Stimulated activated naive B cell treated with anti-CD40 and anti-IgM and Interleukin-4, amounts not matched to agents 10 μg/mL and 1 μg/mL and 100 μg/mL, for 72 hours (primary cell): ENCODE measurements at regions not wholly inside any gene's neighbourhood (a gene's known extent, or its start where the extent isn't known, plus 50 kb on each side); places are given as distances from the start of the nearest gene placed in this dataset.
A peak's percentile ranks its signal among the peaks of the same experiment; 100 is the strongest.
"Not testable (repeated sequence)": the region's sequence is repeated elsewhere in the genome, so short reads cannot be mapped to it uniquely, and the experiment has no call there.

ENCODE experiments used
- ATAC-seq, 2 donors: fragments of 150-1000 bp; cut with Tn5 transposase; replicated peaks; 2 replicates each; pipeline ENCODE4 v1.10.0; 2021; ENCODE audit warnings: moderate library complexity in 1 of 2
- DNase-seq: peaks from one replicate; pipeline ENCODE4 v3.0.0; 2021
- H3K27ac Mint-ChIP-seq: one replicate; pipeline ENCODE4 v1.8.0; 2022; ENCODE audit warnings: mild to moderate bottlenecking, mixed read lengths
- H3K27me3 Mint-ChIP-seq, 2 donors: one replicate each; pipeline ENCODE4 v1.8.0; 2022; ENCODE audit warnings: mixed read lengths in 2 of 2
- H3K36me3 Mint-ChIP-seq, 2 donors: one replicate each; pipeline ENCODE4 v1.8.0; 2022; ENCODE audit warnings: mixed read lengths in 2 of 2, mild to moderate bottlenecking in 1 of 2
- H3K4me1 Mint-ChIP-seq, 2 donors: one replicate each; pipeline ENCODE4 v1.8.0; 2022; ENCODE audit warnings: mixed read lengths in 2 of 2, mild to moderate bottlenecking in 1 of 2
- H3K4me3 Mint-ChIP-seq, 2 donors: one replicate each; pipeline ENCODE4 v1.8.0; 2022; ENCODE audit warnings: mild to moderate bottlenecking in 2 of 2, mixed read lengths in 2 of 2, moderate library complexity in 1 of 2
- H3K9me3 Mint-ChIP-seq, 2 donors: one replicate each; pipeline ENCODE4 v1.8.0; 2022; ENCODE audit warnings: mixed read lengths in 2 of 2, mild to moderate bottlenecking in 1 of 2

DNA sequence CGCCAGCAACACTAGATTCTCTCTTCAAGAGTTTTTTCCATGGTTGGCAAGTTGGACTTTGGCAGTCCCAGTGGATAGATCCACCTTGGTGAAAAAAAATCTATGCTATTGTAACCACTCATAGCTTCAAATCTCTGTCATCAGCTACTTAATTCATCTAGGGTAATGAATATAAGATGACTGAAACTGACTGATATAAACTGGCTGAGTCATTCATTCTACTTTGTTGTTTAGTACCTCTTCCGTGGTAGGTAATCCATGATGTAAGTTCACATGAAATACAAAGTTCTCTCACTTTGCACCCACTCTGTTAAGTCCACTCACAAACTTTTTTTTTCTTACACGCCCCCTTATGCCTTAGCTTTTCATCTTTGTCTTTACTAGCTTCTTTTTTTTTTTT is 1381.5 kb downstream of the SLITRK5 start:
- ATAC-seq = no peak
- no peaks in the 10 kb centered on the region for H3K9me3 Mint-ChIP-seq

DNA sequence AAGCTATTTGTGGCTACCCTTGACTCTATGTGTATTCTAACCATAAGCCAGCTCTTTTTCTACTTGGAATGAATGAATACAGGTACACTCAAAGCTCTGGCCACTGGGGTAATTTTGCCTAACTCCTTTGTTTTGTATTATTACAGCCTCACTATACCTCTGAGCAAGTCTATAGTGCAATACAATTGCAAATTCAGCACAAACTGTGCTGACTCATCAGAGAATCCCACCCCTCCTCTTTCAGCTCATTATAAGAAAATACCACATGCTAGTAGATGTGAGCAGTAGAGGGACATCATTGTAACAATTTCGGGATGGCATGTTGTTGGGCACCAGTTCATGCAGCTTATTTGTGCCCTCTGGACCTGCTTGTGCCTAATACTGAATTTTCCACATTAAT is 1382.2 kb downstream of the SLITRK5 start:
- H3K4me1 Mint-ChIP-seq = no peaks in the 10 kb centered on the region
- ATAC-seq (no peak), DNase-seq (no peak)
- no peak overlapping the region for H3K4me3 Mint-ChIP-seq
- H3K36me3 Mint-ChIP-seq = no peaks in the 10 kb centered on the region
- H3K9me3 Mint-ChIP-seq = no peaks in the 10 kb centered on the region
- H3K27me3 Mint-ChIP-seq = no peaks in the 10 kb centered on the region
- H3K27ac Mint-ChIP-seq = no peak overlapping the region

More for the DNA sequence above, 1381.5 kb downstream of the SLITRK5 start:
- no peaks in the 10 kb centered on the region for H3K36me3 Mint-ChIP-seq
- no peak for DNase-seq
- H3K4me1 Mint-ChIP-seq = no peaks in the 10 kb centered on the region
- H3K27me3 Mint-ChIP-seq = no peaks in the 10 kb centered on the region
- H3K27ac Mint-ChIP-seq = no peak overlapping the region
- no peak overlapping the region for H3K4me3 Mint-ChIP-seq

DNA sequence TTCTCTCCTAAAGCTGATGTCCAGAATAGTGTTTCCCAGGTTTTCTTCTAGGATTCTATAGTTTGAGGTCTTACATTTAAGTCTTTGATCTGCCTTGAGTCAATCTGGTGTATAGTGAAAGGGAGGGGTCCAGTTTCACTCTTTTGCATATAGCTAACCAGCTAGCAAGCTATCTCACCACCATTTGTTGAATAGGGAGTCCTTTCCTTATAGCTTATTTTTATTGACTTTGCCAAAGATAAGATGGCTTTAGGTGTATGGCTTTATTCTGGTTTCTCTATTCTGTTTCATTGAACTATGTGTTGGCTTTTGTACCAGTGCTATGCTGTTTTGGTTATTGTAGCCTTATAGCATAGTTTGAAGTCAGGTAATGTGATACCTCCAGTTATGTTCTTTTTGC is 1386.1 kb downstream of the SLITRK5 start:
- DNase-seq (no peak), ATAC-seq (no peak)
- H3K9me3 Mint-ChIP-seq = no peaks in the 10 kb centered on the region
- H3K4me3 Mint-ChIP-seq = no peak overlapping the region
- H3K4me1 Mint-ChIP-seq = no peaks in the 10 kb centered on the region
- no peak overlapping the region for H3K27ac Mint-ChIP-seq
- H3K27me3 Mint-ChIP-seq = no peaks in the 10 kb centered on the region
- H3K36me3 Mint-ChIP-seq = no peaks in the 10 kb centered on the region

DNA sequence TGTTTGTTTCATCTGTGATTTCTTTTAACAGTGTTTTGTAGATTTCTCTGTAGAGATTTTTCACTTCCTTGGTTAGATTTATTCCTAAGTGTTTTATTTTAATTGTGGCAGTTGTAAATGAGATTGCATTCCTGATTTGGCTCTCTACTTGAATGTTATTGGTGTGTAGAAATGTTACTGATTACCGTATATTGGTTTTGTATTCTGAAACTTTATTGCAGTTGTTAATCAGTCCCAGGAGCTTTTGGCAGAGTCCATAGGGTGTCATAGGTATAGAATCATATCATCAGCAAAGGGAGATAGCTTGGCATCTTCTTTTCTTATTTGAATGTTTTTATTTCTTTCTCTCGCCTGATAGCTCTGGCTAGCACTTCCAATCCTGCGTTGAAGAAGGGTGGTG is 1386.7 kb downstream of the SLITRK5 start:
- Mint-ChIP-seq H3K36me3 (no peaks in the 10 kb centered on the region), H3K4me1 (no peaks in the 10 kb centered on the region), H3K4me3 (no peak overlapping the region), H3K9me3 (no peaks in the 10 kb centered on the region), H3K27me3 (no peaks in the 10 kb centered on the region), H3K27ac (no peak overlapping the region)
- no peak for ATAC-seq
- DNase-seq = no peak

DNA sequence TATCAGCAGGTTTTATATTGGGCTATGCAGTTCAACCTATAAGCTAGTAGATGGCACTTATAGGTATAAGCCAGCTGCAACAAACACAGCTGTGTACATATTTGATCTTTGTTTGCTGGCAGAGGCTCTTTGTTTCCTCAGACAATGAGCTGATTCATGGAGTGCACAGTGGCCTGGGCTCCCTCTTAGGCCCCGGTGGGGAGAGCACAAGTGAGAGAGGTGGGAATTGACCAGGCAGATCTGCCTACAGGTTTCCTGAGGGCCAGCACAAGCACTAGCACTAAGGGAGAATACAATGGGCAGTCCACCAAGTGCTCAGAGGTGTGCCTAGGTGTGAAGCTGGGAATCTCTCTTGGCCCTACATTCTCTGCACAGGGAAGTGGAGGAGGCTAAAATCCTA is 1390.7 kb downstream of the SLITRK5 start:
- ATAC-seq (no peak), DNase-seq (no peak)
- no peaks in the 10 kb centered on the region for H3K27me3 Mint-ChIP-seq
- H3K36me3 Mint-ChIP-seq = no peaks in the 10 kb centered on the region
- no peak overlapping the region for H3K27ac Mint-ChIP-seq
- no peak overlapping the region for H3K4me3 Mint-ChIP-seq
- H3K9me3 Mint-ChIP-seq = no peaks in the 10 kb centered on the region
- no peaks in the 10 kb centered on the region for H3K4me1 Mint-ChIP-seq

DNA sequence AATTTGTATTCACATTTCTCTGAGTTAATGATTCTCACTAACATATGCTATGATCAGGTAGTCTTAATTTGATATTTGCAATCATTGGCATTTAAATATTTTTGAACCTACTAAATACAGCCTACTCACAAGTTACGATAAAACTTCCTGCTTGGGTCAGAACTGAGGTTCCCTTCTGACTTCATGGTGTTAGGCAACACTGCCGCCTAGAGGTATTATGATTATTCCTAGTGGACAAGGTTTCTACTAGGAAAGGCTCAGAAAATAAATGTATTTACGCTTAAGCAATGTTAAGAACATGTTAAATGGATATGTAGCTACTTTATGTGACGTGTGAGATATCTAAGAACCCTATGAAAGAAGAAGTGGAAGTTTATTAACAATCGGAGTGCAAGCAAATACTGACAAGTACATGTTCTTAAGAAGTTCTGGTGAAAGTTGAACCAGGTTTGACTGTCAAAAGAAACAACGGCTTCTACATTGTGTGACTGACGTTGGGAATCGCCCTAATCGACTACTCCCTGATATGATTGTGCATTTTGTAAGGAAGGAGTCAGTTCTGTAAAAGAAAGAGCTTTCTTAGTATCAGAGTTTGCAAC is 1395.8 kb downstream of the SLITRK5 start:
- DNase-seq (no peak), ATAC-seq (peak; percentile 84 to 85)
- Mint-ChIP-seq H3K27ac (no peak overlapping the region), H3K27me3 (no peaks in the 10 kb centered on the region), H3K9me3 (no peaks in the 10 kb centered on the region), H3K4me3 (no peak overlapping the region), H3K4me1 (peaks cover 0 to 1% of the 10 kb centered on the region in 2 donors), H3K36me3 (no peaks in the 10 kb centered on the region)

DNA sequence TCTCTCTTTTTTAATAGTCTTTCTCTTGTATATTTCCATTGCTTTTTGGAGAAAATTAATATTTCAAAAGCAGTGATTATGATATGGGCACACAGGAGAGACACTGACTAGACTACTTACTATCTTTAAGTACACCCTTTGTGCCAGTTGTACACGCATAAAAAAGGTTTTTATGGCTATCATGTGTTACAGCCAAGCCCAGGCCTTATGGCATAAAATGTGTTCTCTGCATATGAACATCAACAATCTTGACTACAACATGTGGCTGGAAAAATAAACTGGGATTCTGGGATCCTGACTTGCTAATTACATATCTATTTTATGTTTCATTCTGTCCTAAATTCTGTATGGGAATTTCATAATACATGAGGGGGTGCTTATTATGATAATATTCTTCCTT is 1401.8 kb downstream of the SLITRK5 start:
- no peaks in the 10 kb centered on the region for H3K4me1 Mint-ChIP-seq
- ATAC-seq (no peak), DNase-seq (no peak)
- H3K36me3 Mint-ChIP-seq = no peaks in the 10 kb centered on the region
- no peak overlapping the region for H3K4me3 Mint-ChIP-seq
- H3K9me3 Mint-ChIP-seq = no peaks in the 10 kb centered on the region
- H3K27ac Mint-ChIP-seq = no peak overlapping the region
- H3K27me3 Mint-ChIP-seq = no peaks in the 10 kb centered on the region

DNA sequence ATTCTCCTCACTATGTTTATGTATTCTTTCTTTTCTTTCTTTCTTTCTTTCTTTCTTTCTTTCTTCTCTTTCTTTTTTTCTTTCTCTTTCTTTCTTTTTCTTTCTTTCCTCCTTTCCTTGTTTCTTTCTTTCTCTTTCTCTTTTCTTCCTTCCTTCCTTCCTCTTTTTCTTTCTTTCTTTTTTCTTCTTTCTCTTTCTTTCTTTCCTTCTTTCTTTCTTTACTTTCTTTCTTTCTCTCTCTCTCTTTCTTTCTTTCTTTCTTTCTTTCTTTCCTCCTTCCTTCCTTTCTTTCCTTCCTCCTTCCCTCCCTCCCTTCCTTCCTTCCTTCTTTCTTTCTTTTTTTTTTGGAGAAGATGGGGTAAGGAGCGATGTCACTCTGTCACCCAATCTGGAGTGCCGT is 1405.5 kb downstream of the SLITRK5 start:
- Mint-ChIP-seq H3K36me3 (no peaks in the 10 kb centered on the region), H3K9me3 (no peaks in the 10 kb centered on the region), H3K4me1 (no peaks in the 10 kb centered on the region), H3K27ac (no peak overlapping the region), H3K4me3 (no peak overlapping the region), H3K27me3 (no peaks in the 10 kb centered on the region)
- DNase-seq = no peak
- ATAC-seq = no peak

DNA sequence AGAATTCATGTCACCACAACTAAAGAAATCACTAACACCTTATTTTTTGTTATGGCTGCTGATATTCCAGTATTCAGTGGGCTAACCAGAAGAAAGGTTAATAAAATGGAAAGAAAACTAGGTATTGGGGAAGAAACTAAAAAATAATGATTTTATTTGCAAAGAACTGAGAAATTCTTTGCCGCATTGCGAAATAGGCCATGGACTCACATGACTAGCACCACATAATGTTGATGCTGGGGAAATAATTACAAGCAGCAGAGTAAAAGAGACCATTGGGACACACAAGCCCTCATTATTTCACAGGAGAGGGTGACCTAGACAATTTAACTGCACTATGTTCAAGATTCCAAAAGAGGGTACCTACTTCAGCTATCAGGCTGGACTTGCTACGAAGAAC is 1411.5 kb downstream of the SLITRK5 start:
- H3K27me3 Mint-ChIP-seq = no peaks in the 10 kb centered on the region
- no peak for ATAC-seq
- no peaks in the 10 kb centered on the region for H3K4me1 Mint-ChIP-seq
- H3K27ac Mint-ChIP-seq = no peak overlapping the region
- no peaks in the 10 kb centered on the region for H3K36me3 Mint-ChIP-seq
- peaks cover 0 to 1% of the 10 kb centered on the region in 2 donors for H3K9me3 Mint-ChIP-seq
- DNase-seq = no peak
- H3K4me3 Mint-ChIP-seq = no peak overlapping the region

DNA sequence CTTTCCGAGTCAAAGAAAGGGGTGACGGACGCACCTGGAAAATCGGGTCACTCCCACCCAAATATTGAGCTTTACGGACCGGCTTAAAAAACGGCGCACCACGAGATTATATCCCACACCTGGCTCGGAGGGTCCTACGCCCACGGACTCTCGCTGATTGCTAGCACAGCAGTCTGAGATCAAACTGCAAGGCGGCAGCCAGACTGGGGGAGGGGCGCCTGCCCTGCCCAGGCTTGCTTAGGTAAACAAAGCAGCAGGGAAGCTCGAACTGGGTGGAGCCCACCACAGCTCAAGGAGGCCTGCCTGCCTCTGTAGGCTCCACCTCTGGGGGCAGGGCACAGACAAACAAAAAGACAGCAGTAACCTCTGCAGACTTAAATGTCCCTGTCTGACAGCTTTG is 1416.9 kb downstream of the SLITRK5 start:
- H3K4me1 Mint-ChIP-seq, H3K27me3 Mint-ChIP-seq, DNase-seq, H3K36me3 Mint-ChIP-seq, ATAC-seq, H3K4me3 Mint-ChIP-seq, H3K9me3 Mint-ChIP-seq, H3K27ac Mint-ChIP-seq: not testable (repeated sequence)

DNA sequence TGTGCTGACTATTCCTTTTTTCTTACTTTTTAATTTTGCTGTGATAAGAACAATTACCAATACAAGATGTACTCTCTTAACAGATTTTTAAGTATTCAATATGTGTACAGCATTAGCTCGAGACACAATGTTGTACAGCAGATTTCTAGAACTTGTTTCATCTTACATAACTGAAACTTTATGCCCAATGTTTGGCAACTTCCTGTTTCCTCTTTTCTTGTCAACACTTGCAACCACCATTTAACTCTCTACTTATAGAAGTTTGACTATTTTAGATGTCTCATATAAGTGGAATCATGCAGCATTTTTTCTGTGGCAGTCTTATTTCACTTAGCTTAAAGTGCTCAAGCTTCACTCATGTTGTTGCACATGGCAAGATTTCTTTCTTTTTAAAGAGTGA is 1426.8 kb downstream of the SLITRK5 start:
- H3K9me3 Mint-ChIP-seq = peaks cover 3 to 4% of the 10 kb centered on the region in 2 donors
- H3K36me3 Mint-ChIP-seq = no peaks in the 10 kb centered on the region
- ATAC-seq (no peak), DNase-seq (no peak)
- no peaks in the 10 kb centered on the region for H3K4me1 Mint-ChIP-seq
- H3K4me3 Mint-ChIP-seq = no peak overlapping the region
- no peak overlapping the region for H3K27ac Mint-ChIP-seq
- no peaks in the 10 kb centered on the region for H3K27me3 Mint-ChIP-seq

DNA sequence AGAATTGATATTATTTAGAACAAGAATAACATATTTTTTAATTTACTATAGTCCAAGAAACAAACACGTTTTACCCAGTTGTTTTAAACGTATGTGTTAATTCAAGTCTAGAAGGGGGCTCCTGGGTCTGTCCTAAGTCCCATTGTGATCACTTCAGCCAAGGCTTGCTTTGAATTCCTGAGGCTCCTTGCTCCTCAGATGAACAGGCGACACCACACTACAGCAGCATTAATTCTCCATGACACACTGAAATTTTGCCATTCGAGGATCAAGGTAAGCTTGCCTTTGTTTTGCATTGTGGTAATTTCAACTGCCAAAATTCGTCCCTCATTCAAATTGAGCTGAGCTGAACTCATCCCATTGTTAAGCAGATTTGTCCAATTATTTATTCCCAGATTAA is 1442.6 kb downstream of the SLITRK5 start:
- Mint-ChIP-seq H3K27me3 (no peaks in the 10 kb centered on the region), H3K27ac (no peak overlapping the region), H3K4me1 (no peaks in the 10 kb centered on the region), H3K9me3 (no peaks in the 10 kb centered on the region), H3K36me3 (no peaks in the 10 kb centered on the region), H3K4me3 (no peak overlapping the region)
- ATAC-seq = no peak
- no peak for DNase-seq

DNA sequence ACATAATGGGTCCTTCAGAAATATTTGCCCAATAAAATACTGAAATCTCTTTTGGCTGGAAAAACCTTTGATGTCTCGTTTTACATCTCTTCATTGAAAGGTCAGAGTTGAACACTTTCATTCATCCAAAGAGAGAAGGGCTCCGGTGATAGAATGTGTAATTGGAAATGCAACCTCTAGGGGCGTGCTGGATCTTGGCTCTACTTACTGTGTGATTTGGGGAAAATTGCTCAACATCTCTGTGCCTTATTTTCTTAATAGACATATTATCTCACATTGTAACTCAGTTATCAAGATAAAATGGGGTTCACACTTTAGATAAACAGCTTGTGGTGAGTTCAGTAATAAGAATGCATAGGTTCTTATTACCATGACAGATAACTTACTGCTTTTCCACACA is 1444.1 kb downstream of the SLITRK5 start:
- ATAC-seq = no peak
- no peak for DNase-seq
- no peak overlapping the region for H3K4me3 Mint-ChIP-seq

DNA sequence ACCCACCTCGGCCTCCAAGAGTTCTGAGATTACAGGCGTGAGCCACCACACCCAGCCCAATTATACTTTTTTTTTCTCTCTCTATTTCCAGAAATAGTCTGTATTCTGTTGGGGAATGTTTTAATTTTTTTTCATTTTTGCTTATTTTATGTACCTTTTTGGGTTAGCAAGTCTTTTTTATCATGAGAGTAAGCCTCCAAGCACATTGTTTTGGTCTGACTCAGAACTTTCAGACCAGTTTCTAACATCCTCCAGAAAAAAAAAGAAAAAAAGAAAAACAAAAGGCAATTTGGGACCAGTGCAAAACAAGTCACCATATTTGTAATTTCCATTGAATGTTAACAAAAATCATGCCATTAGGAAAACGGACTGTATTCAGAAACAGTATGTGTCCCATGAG is 1465.5 kb downstream of the SLITRK5 start:
- Mint-ChIP-seq H3K9me3 (no peaks in the 10 kb centered on the region), H3K27ac (no peak overlapping the region), H3K4me1 (no peaks in the 10 kb centered on the region), H3K27me3 (no peaks in the 10 kb centered on the region), H3K4me3 (no peak overlapping the region), H3K36me3 (no peaks in the 10 kb centered on the region)
- ATAC-seq (no peak), DNase-seq (no peak)

More for the DNA sequence above, 1444.1 kb downstream of the SLITRK5 start:
- no peaks in the 10 kb centered on the region for H3K27me3 Mint-ChIP-seq
- peaks cover 3 to 4% of the 10 kb centered on the region in 2 donors for H3K9me3 Mint-ChIP-seq
- H3K27ac Mint-ChIP-seq = no peak overlapping the region
- no peaks in the 10 kb centered on the region for H3K4me1 Mint-ChIP-seq
- H3K36me3 Mint-ChIP-seq = no peaks in the 10 kb centered on the region

DNA sequence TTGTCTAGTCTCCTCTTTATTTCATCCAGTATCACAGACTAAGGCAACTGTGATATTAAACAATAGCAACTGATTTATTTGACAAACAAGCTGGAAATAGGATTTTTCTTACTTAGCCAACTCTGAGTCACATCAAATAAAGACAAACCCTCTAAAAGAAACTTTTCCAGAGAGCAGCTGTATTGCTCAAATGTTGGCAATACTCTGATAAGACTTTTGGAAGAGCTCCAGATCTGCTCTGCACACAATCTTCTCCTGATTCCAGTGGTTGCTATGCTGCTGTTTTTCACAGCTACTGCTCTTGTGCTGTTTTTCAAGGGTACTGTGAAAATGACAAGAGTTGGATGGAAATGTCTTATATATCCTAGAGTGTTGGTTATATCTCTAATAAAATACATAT is 1479.2 kb downstream of the SLITRK5 start:
- H3K9me3 Mint-ChIP-seq = peaks cover 0 to 1% of the 10 kb centered on the region in 2 donors
- H3K36me3 Mint-ChIP-seq = no peaks in the 10 kb centered on the region
- no peak for ATAC-seq

DNA sequence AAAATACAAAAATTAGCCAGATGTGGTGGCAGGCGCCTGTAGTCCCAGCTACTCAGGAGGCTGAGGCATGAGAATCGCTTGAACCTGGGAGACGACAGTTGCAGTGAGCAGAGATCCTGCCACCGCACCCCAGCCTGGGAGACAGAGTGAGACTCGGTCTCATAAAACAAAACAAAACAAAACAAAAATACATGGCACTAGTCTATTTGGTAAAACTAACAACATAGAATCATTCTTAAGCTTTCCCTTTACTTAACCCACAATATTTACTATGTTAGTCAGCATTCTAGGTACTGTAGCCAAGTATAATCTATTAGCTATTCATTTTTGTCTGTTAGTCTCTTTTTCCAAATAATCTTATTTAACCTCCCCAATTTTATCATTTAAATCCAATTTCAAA is 1482.8 kb downstream of the SLITRK5 start:
- Mint-ChIP-seq H3K27ac (no peak overlapping the region), H3K9me3 (peaks cover 0 to 3% of the 10 kb centered on the region in 2 donors), H3K27me3 (no peaks in the 10 kb centered on the region), H3K36me3 (no peaks in the 10 kb centered on the region), H3K4me1 (no peaks in the 10 kb centered on the region), H3K4me3 (no peak overlapping the region)
- DNase-seq = no peak
- ATAC-seq = no peak

More for the DNA sequence above, 1479.2 kb downstream of the SLITRK5 start:
- H3K4me3 Mint-ChIP-seq = no peak overlapping the region
- H3K27me3 Mint-ChIP-seq = no peaks in the 10 kb centered on the region
- no peak for DNase-seq
- no peak overlapping the region for H3K27ac Mint-ChIP-seq
- H3K4me1 Mint-ChIP-seq = no peaks in the 10 kb centered on the region
